ENCODE measurements at regions not wholly inside any gene's neighbourhood (a gene's known extent, or its start where the extent isn't known, plus 50 kb on each side); places are given as distances from the start of the nearest gene placed in this dataset.

- no peak overlapping the region for H3K4me2 ChIP-seq (ENCODE audit: low read length)
- no peaks in the 10 kb centered on the region for H4K20me1 ChIP-seq (ENCODE audit: insufficient read depth, low read length)
- H3K36me3 ChIP-seq (replicated peaks; ENCODE audit: low read depth, low read length), result no peaks in the 10 kb centered on the region
- TF ChIP-seq, protein P1, sequence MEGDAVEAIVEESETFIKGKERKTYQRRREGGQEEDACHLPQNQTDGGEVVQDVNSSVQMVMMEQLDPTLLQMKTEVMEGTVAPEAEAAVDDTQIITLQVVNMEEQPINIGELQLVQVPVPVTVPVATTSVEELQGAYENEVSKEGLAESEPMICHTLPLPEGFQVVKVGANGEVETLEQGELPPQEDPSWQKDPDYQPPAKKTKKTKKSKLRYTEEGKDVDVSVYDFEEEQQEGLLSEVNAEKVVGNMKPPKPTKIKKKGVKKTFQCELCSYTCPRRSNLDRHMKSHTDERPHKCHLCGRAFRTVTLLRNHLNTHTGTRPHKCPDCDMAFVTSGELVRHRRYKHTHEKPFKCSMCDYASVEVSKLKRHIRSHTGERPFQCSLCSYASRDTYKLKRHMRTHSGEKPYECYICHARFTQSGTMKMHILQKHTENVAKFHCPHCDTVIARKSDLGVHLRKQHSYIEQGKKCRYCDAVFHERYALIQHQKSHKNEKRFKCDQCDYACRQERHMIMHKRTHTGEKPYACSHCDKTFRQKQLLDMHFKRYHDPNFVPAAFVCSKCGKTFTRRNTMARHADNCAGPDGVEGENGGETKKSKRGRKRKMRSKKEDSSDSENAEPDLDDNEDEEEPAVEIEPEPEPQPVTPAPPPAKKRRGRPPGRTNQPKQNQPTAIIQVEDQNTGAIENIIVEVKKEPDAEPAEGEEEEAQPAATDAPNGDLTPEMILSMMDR (IDR thresholded peaks at IDR 0.05; ENCODE audit: low read depth, low read length), result no peak
- TF ChIP-seq EZH2phosphoT487 (IDR thresholded peaks at IDR 0.05; ENCODE audit: low read depth), result no peak
- H3K4me1 ChIP-seq (ENCODE audit: low read length), result no peaks in the 10 kb centered on the region
- no peaks in the 10 kb centered on the region for H3K9me3 ChIP-seq (ENCODE audit: insufficient read depth, low read length)
- H3K4me3 ChIP-seq (ENCODE audit: low read length), result no peak overlapping the region
- H3K27ac ChIP-seq (ENCODE audit: low read length), result no peak overlapping the region
- no peak overlapping the region for H3K9ac ChIP-seq (ENCODE audit: low read length)
- no peaks in the 10 kb centered on the region for H3K79me2 ChIP-seq (ENCODE audit: low read length)
- no peak overlapping the region for H2AFZ ChIP-seq (ENCODE audit: low read depth, low read length)
- H3K27me3 ChIP-seq (ENCODE audit: low read depth, low read length), result no peaks in the 10 kb centered on the region
Measured at GRCh38 chr2:152883951-152884487, 165.6 kb downstream of the ARL6IP6 start.

GRCh38 chr2:152881527-152881926, 163.1 kb downstream of the ARL6IP6 start:
- no peaks in the 10 kb centered on the region for H3K4me1 ChIP-seq (ENCODE audit: low read length)
- no peaks in the 10 kb centered on the region for H4K20me1 ChIP-seq (ENCODE audit: insufficient read depth, low read length)
- no peak overlapping the region for H3K9ac ChIP-seq (ENCODE audit: low read length)
- H3K9me3 ChIP-seq (ENCODE audit: insufficient read depth, low read length), result no peaks in the 10 kb centered on the region
- H2AFZ ChIP-seq (ENCODE audit: low read depth, low read length), result no peak overlapping the region
- no peak overlapping the region for H3K27ac ChIP-seq (ENCODE audit: low read length)
- H3K79me2 ChIP-seq (ENCODE audit: low read length), result no peaks in the 10 kb centered on the region
- no peaks in the 10 kb centered on the region for H3K27me3 ChIP-seq (ENCODE audit: low read depth, low read length)
- no peak overlapping the region for H3K4me3 ChIP-seq (ENCODE audit: low read length)
- no peak overlapping the region for H3K4me2 ChIP-seq (ENCODE audit: low read length)
- H3K36me3 ChIP-seq (replicated peaks; ENCODE audit: low read depth, low read length), result no peaks in the 10 kb centered on the region
- no peak for TF ChIP-seq EZH2phosphoT487 (IDR thresholded peaks at IDR 0.05; ENCODE audit: low read depth)
- TF ChIP-seq, protein P1 (IDR thresholded peaks at IDR 0.05; ENCODE audit: low read depth, low read length), result no peak

GRCh38 chr2:152879275-152879674, 160.9 kb downstream of the ARL6IP6 start:
- Histone ChIP-seq H2AFZ (ENCODE audit: low read depth, low read length) (no peak overlapping the region), H3K79me2 (ENCODE audit: low read length) (no peaks in the 10 kb centered on the region), H3K36me3 (replicated peaks; ENCODE audit: low read depth, low read length) (no peaks in the 10 kb centered on the region), H3K4me2 (ENCODE audit: low read length) (no peak overlapping the region), H3K27me3 (ENCODE audit: low read depth, low read length) (no peaks in the 10 kb centered on the region), H4K20me1 (ENCODE audit: insufficient read depth, low read length) (no peaks in the 10 kb centered on the region), H3K4me1 (ENCODE audit: low read length) (no peaks in the 10 kb centered on the region), H3K9ac (ENCODE audit: low read length) (no peak overlapping the region), H3K27ac (ENCODE audit: low read length) (no peak overlapping the region), H3K4me3 (ENCODE audit: low read length) (no peak overlapping the region), H3K9me3 (ENCODE audit: insufficient read depth, low read length) (no peaks in the 10 kb centered on the region)
- TF ChIP-seq, protein P1 (IDR thresholded peaks at IDR 0.05; ENCODE audit: low read depth, low read length), result no peak

DNA sequence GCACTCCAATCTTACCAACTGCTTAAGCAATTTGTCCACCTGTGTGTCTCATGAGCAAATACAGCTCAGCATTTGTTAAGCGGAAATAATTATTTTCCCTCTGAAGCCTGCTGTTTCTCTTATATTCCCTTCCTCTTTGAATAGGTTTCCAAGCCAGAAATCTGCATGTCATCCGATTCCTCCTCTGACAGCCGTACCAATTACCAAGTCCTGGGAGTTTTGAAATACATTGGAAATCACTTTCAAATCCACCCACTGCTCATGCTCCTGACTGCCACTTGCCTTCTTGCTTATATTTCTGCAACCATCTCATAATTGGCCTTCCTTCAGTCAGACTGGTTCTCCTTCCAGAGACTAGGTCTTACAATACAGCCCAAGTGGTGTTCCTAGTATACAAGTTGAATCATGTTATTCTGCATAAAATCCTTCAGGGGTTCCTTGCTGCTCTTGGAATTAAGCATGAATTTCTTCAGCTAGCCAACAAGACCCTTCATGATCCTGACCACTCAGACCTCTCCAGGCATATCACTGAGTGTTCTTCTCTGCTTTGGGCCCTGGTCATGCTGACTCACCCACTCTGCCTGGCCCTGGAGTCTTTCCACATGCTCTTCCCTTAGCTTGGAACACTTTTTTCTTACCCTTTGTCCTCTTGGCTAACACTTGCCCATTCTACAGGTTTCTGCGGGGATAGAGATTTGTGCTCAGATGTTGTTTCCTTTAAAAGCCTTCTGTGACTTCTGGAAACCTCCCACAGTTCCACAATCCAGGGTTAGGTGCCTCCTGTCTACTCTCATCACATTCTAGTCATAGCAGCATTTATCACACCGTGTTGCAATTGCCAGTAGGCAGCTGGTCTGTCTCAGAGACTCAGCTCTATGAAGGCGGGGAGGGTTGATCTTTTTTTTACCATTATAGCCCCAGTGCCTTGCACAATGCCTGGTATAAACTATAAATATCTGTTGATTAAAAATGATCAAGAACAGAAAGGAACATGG, 157.6 kb downstream of the ARL6IP6 start:
- no peak overlapping the region for H3K9ac ChIP-seq (ENCODE audit: low read length)
- H3K36me3 ChIP-seq (replicated peaks; ENCODE audit: low read depth, low read length), result no peaks in the 10 kb centered on the region
- H3K4me2 ChIP-seq (ENCODE audit: low read length), result no peak overlapping the region
- no peak overlapping the region for H3K27ac ChIP-seq (ENCODE audit: low read length)
- no peaks in the 10 kb centered on the region for H3K79me2 ChIP-seq (ENCODE audit: low read length)
- H3K27me3 ChIP-seq (ENCODE audit: low read depth, low read length), result no peaks in the 10 kb centered on the region
- H4K20me1 ChIP-seq (ENCODE audit: insufficient read depth, low read length), result no peaks in the 10 kb centered on the region
- no peak overlapping the region for H2AFZ ChIP-seq (ENCODE audit: low read depth, low read length)
- H3K4me1 ChIP-seq (ENCODE audit: low read length), result no peaks in the 10 kb centered on the region
- H3K9me3 ChIP-seq (ENCODE audit: insufficient read depth, low read length), result no peaks in the 10 kb centered on the region
- no peak overlapping the region for H3K4me3 ChIP-seq (ENCODE audit: low read length)
- TF ChIP-seq EZH2phosphoT487 (IDR thresholded peaks at IDR 0.05; ENCODE audit: low read depth), result no peak
- TF ChIP-seq, protein P1 (IDR thresholded peaks at IDR 0.05; ENCODE audit: low read depth, low read length), result no peak
